ENCODE measurements at regions not wholly inside any gene's neighbourhood (a gene's known extent, or its start where the extent isn't known, plus 50 kb on each side); places are given as distances from the start of the nearest gene placed in this dataset.

- DNase-seq (ENCODE audit: low spot score): no peak
Observed at GRCh38 chr11:69931060-69931910, 112.1 kb upstream of the FGF3 start.

GRCh38 chr11:69931994-69932910, 113.0 kb upstream of the FGF3 start:
- no peak for DNase-seq (ENCODE audit: low spot score)

- no peak for DNase-seq (ENCODE audit: low spot score)
Observed at GRCh38 chr11:69934861-69935494, 115.8 kb upstream of the FGF3 start.

GRCh38 chr11:69935941-69936505, 116.8 kb upstream of the FGF3 start:
- DNase-seq (ENCODE audit: low spot score): no peak

- DNase-seq (ENCODE audit: low spot score): no peak
Observed at GRCh38 chr11:69936771-69937170, 117.6 kb upstream of the FGF3 start.

GRCh38 chr11:69938206-69938605, 119.0 kb upstream of the FGF3 start:
- no peak for DNase-seq (ENCODE audit: low spot score)

- no peak for DNase-seq (ENCODE audit: low spot score)
Observed at GRCh38 chr11:69939551-69940245, 120.5 kb upstream of the FGF3 start.

GRCh38 chr11:69940246-69940610, 121.0 kb upstream of the FGF3 start:
- DNase-seq (ENCODE audit: low spot score): no peak

- DNase-seq (ENCODE audit: low spot score): no peak
Observed at GRCh38 chr11:69941546-69942332, 122.5 kb upstream of the FGF3 start.

- DNase-seq (ENCODE audit: low spot score): no peak
Observed at GRCh38 chr11:69942333-69942820, 123.2 kb upstream of the FGF3 start.

- DNase-seq (ENCODE audit: low spot score): no peak
Observed at GRCh38 chr11:69943066-69943465, 123.8 kb upstream of the FGF3 start.

- DNase-seq (ENCODE audit: low spot score): no peak
Observed at GRCh38 chr11:69943506-69943905, 124.3 kb upstream of the FGF3 start.

GRCh38 chr11:69944146-69944795, 125.1 kb upstream of the FGF3 start:
- no peak for DNase-seq (ENCODE audit: low spot score)

- DNase-seq (ENCODE audit: low spot score): no peak
Observed at GRCh38 chr11:69945157-69945556, 125.9 kb upstream of the FGF3 start.

- DNase-seq (ENCODE audit: low spot score): no peak
Observed at GRCh38 chr11:69947059-69947792, 128.0 kb upstream of the FGF3 start.

GRCh38 chr11:69947793-69948255, 128.6 kb upstream of the FGF3 start:
- no peak for DNase-seq (ENCODE audit: low spot score)

GRCh38 chr11:69948256-69949141, 129.3 kb upstream of the FGF3 start:
- DNase-seq (ENCODE audit: low spot score): no peak

GRCh38 chr11:69949327-69949726, 128.8 kb upstream of the ANO1 start:
- peak; percentile 65 for DNase-seq (ENCODE audit: low spot score)
